Cardiac muscle cell (in vitro differentiated cells and primary cell): ENCODE measurements at regions not wholly inside any gene's neighbourhood (a gene's known extent, or its start where the extent isn't known, plus 50 kb on each side); places are given as distances from the start of the nearest gene placed in this dataset.

ENCODE experiments used
- DNase-seq, 2 donors: peaks; one replicate each; pipeline versions ENCODE4 v3.0.0 to v3.0.0-alpha.2; 2010 to 2017; ENCODE audit warnings: low read depth in 1 of 2, low spot score in 1 of 2
- H3K27ac ChIP-seq: fragments of 200-600 bp; sonication (generic); 2 replicates; pipeline ENCODE4 v1.5.1; 2016
- H3K27me3 ChIP-seq: fragments of 200-600 bp; sonication (generic); 2 replicates; pipeline ENCODE4 v1.6.0; 2016; ENCODE audit warnings: control low read depth
- H3K36me3 ChIP-seq: fragments of 200-600 bp; sonication (generic); 2 replicates; pipeline ENCODE4 v1.5.1; 2016; ENCODE audit warnings: control low read depth
- H3K4me1 ChIP-seq: fragments of 200-600 bp; sonication (generic); 2 replicates; pipeline ENCODE4 v1.8.1; 2017; ENCODE audit warnings: low read depth, mild to moderate bottlenecking, mixed run types
- H3K4me3 ChIP-seq: fragments of 200-600 bp; sonication (generic); 2 replicates; pipeline ENCODE4 v1.5.1; 2016; ENCODE audit warnings: mild to moderate bottlenecking
- H3K9me3 ChIP-seq: fragments of 200-600 bp; sonication (generic); 2 replicates; pipeline ENCODE4 v1.5.1; 2017; ENCODE audit warnings: low read depth, mild to moderate bottlenecking, control low read depth
- TF ChIP-seq, protein P1 (sequence below): IDR thresholded peaks from 2 replicates; pipeline ENCODE4 v1.5.1; 2012; ENCODE audit warnings: low read depth, mild to moderate bottlenecking, low read length

- TF ChIP-seq, protein P1, sequence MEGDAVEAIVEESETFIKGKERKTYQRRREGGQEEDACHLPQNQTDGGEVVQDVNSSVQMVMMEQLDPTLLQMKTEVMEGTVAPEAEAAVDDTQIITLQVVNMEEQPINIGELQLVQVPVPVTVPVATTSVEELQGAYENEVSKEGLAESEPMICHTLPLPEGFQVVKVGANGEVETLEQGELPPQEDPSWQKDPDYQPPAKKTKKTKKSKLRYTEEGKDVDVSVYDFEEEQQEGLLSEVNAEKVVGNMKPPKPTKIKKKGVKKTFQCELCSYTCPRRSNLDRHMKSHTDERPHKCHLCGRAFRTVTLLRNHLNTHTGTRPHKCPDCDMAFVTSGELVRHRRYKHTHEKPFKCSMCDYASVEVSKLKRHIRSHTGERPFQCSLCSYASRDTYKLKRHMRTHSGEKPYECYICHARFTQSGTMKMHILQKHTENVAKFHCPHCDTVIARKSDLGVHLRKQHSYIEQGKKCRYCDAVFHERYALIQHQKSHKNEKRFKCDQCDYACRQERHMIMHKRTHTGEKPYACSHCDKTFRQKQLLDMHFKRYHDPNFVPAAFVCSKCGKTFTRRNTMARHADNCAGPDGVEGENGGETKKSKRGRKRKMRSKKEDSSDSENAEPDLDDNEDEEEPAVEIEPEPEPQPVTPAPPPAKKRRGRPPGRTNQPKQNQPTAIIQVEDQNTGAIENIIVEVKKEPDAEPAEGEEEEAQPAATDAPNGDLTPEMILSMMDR = no peak
Measured at GRCh38 chr2:142325870-142326269, 195.1 kb upstream of the LRP1B start.

DNA sequence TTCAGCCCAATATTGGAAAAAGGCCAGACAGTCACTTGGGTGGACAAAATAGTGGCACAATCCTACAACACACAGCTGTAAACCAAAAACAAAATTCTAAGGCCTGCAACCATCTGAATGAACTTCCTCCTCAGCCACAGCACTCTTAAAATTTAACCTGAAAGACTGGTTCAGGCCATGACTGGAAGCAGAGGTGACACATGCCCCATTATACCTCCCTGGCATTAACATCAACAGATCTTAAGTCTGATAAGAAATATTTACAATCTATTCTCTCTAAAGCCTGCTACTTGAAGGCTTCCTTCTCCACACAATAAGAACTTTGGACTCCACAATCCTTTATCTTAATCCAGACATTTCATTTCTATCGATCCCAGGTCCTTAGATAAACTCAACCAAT, 192.4 kb upstream of the LRP1B start:
- no peaks in the 10 kb centered on the region for H3K9me3 ChIP-seq

More at GRCh38 chr2:142325870-142326269, 195.1 kb upstream of the LRP1B start:
- Histone ChIP-seq H3K4me3 (no peak overlapping the region), H3K36me3 (no peaks in the 10 kb centered on the region), H3K27me3 (no peaks in the 10 kb centered on the region), H3K9me3 (no peaks in the 10 kb centered on the region), H3K27ac (no peak overlapping the region), H3K4me1 (no peaks in the 10 kb centered on the region)
- no peak for DNase-seq

DNA sequence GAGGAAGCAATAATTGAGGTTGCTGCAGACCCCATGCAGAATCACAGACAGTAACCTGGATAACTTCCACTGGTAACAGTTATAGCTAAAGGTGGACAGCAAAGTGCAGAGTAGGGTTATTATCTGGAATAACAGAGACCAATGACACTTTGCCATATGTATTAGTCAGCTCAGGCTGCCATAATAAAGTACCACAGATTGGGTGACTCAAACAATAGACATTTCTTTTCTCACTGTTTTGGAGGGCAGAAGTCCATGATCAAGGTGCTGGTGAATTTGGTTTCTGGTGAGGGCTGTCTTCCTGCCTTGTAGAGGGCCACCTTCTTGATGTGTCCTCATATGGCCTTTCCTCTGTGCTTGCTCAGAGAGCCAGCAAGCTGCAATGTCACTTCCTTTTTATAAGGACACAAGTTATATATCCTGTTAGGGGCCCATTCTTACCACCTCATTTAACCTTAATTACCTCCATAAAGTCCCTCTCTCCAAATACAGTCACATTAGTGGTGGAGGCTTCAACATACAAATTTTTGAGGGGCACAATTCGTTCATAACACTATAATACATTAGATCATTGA, 191.0 kb upstream of the LRP1B start:
- no peak for DNase-seq
- H3K4me1 ChIP-seq = no peaks in the 10 kb centered on the region
- no peak overlapping the region for H3K4me3 ChIP-seq
- H3K9me3 ChIP-seq = no peaks in the 10 kb centered on the region
- TF ChIP-seq, protein P1 = no peak
- H3K36me3 ChIP-seq = no peaks in the 10 kb centered on the region
- H3K27me3 ChIP-seq = no peaks in the 10 kb centered on the region
- H3K27ac ChIP-seq = no peak overlapping the region

More for the DNA sequence above, 192.4 kb upstream of the LRP1B start:
- H3K27ac ChIP-seq = no peak overlapping the region
- TF ChIP-seq, protein P1 = no peak
- no peak overlapping the region for H3K4me3 ChIP-seq
- H3K4me1 ChIP-seq = no peaks in the 10 kb centered on the region
- DNase-seq = no peak
- H3K36me3 ChIP-seq = no peaks in the 10 kb centered on the region
- H3K27me3 ChIP-seq = no peaks in the 10 kb centered on the region

GRCh38 chr2:142320067-142320466, 189.3 kb upstream of the LRP1B start:
- Histone ChIP-seq H3K4me1 (no peaks in the 10 kb centered on the region), H3K9me3 (no peaks in the 10 kb centered on the region), H3K27me3 (no peaks in the 10 kb centered on the region), H3K27ac (no peak overlapping the region), H3K4me3 (no peak overlapping the region), H3K36me3 (no peaks in the 10 kb centered on the region)
- TF ChIP-seq, protein P1 = no peak
- DNase-seq = no peak

- DNase-seq = no peak
- H3K27ac ChIP-seq = no peak overlapping the region
- no peaks in the 10 kb centered on the region for H3K4me1 ChIP-seq
- no peak overlapping the region for H3K4me3 ChIP-seq
- H3K9me3 ChIP-seq = no peaks in the 10 kb centered on the region
- TF ChIP-seq, protein P1 = no peak
- H3K36me3 ChIP-seq = no peaks in the 10 kb centered on the region
- H3K27me3 ChIP-seq = no peaks in the 10 kb centered on the region
Measured at GRCh38 chr2:142316049-142316448, 185.2 kb upstream of the LRP1B start.
